ENCODE measurements at regions not wholly inside any gene's neighbourhood (a gene's known extent, or its start where the extent isn't known, plus 50 kb on each side); places are given as distances from the start of the nearest gene placed in this dataset.

- no peak overlapping the region for H3K4ac ChIP-seq (replicated peaks; ENCODE audit: insufficient read length, low read depth, low read length)
- no peaks in the 10 kb centered on the region for H4K20me1 ChIP-seq (replicated peaks in 1 of 2; ENCODE audit: control insufficient read depth in 1 of 2, insufficient read depth in 2 of 2, low read length in 2 of 2)
- H2AK5ac ChIP-seq (ENCODE audit: low read depth, low read length): no peak overlapping the region
- no peak overlapping the region for H3K9ac ChIP-seq (replicated peaks in 1 of 4; ENCODE audit: extremely low read depth in 1 of 4, low read depth in 3 of 4, low read length in 3 of 4)
- H2AFZ ChIP-seq (ENCODE audit: low read length): no peak overlapping the region
- no peak overlapping the region for H2BK120ac ChIP-seq (replicated peaks; ENCODE audit: low read depth, low read length)
- no peak for TF ChIP-seq SP2 (IDR thresholded peaks at IDR 0.05; ENCODE audit: low read length)
- peak; percentile 19 to 39; a peak in 3 of 4 replicates for TF ChIP-seq RAD21 (IDR thresholded peaks at IDR 0.05 in 1 of 2, conservative IDR thresholded peaks at IDR 0.05 in 1 of 2; ENCODE audit: low read depth in 2 of 2, low read length in 2 of 2)
- TF ChIP-seq CHD1 (IDR thresholded peaks at IDR 0.05; ENCODE audit: low read depth, low read length): no peak
- no peak for TF ChIP-seq KDM5A (IDR thresholded peaks at IDR 0.05; ENCODE audit: low read length)
- TF ChIP-seq CTCF (IDR thresholded peaks at IDR 0.05; ENCODE audit: control extremely low read depth in 1 of 3, insufficient read depth in 1 of 3, low read depth in 1 of 3, low read length in 3 of 3): peak; percentile 13 to 29 (median 27); a peak in 3 of 4 replicates
- TF ChIP-seq MAX (IDR thresholded peaks at IDR 0.05): 0 out of 2 replicates have a peak, but pooled peaks have one; percentile 5
- no peak overlapping the region for H2BK12ac ChIP-seq (ENCODE audit: low read depth, low read length)
- H4K91ac ChIP-seq (replicated peaks; ENCODE audit: insufficient read length, low read length): no peak overlapping the region
- peak overlapping the region; percentile 17; the same call in 1 of the 2 replicates for H4K8ac ChIP-seq (ENCODE audit: extremely low read depth, insufficient read depth, low read length)
- no peaks in the 10 kb centered on the region for H3K27me3 ChIP-seq (replicated peaks in 1 of 4; ENCODE audit: control insufficient read depth in 3 of 4, extremely low read depth in 1 of 4, insufficient read depth in 3 of 4, low read length in 3 of 4)
- H3K14ac ChIP-seq (ENCODE audit: insufficient read length): no peak overlapping the region
- no peak overlapping the region for H2BK15ac ChIP-seq (ENCODE audit: low read length)
- no peaks in the 10 kb centered on the region for H3K23me2 ChIP-seq (ENCODE audit: low read depth, low read length)
- no peaks in the 10 kb centered on the region for H3K36me3 ChIP-seq (ENCODE audit: control insufficient read depth in 2 of 4, insufficient read depth in 4 of 4, low read length in 3 of 4)
- H3K4me1 ChIP-seq (replicated peaks in 1 of 4; ENCODE audit: control insufficient read depth in 3 of 4, insufficient read depth in 4 of 4, low read length in 3 of 4): peaks cover 1 to 11% (median 2%) of the 10 kb centered on the region in 4 experiments; a peak in 5 of 7 replicates
- H3K9me3 ChIP-seq (ENCODE audit: insufficient read depth in 2 of 2, low read depth in 1 of 2, low read length in 1 of 2): no peaks in the 10 kb centered on the region
- H3K79me1 ChIP-seq (ENCODE audit: low read depth, low read length): no peaks in the 10 kb centered on the region; the same call in 1 of the 2 replicates
- H4K5ac ChIP-seq (ENCODE audit: insufficient read length, low read depth, low read length): no peak overlapping the region
- no peak overlapping the region for H3K23ac ChIP-seq (ENCODE audit: insufficient read length)
- DNase-seq (ENCODE audit: low read depth in 1 of 2, low spot score in 2 of 2) (no peak), FAIRE-seq (no peak)
- no peak overlapping the region for H3K18ac ChIP-seq (ENCODE audit: extremely low read depth, low read length)
- H3K4me2 ChIP-seq (ENCODE audit: insufficient read depth in 1 of 2, low read depth in 2 of 2, low read length in 2 of 2): no peak overlapping the region
- no peak overlapping the region for H3K27ac ChIP-seq (ENCODE audit: low read depth, low read length)
- no peak overlapping the region for H3K4me3 ChIP-seq (ENCODE audit: extremely low read depth in 1 of 4, insufficient read depth in 2 of 4, low read depth in 3 of 4, low read length in 4 of 4)
- H2BK20ac ChIP-seq (ENCODE audit: low read length): no peak overlapping the region; the same call in 1 of the 2 replicates
- ChIA-PET POLR2A (ENCODE audit: partially characterized antibody) (no interaction called here), CTCF (ENCODE audit: partially characterized antibody) (interaction anchor here (0.6 to 1.0 kb wide), 2 partner anchors 15 to 153 kb away, joined by 3 read pairs; no protein-coding TSS in a partner anchor)
- no peak overlapping the region for H2BK5ac ChIP-seq (ENCODE audit: low read depth, low read length)
- H3K56ac ChIP-seq (replicated peaks; ENCODE audit: insufficient read length, low read depth, low read length): no peak overlapping the region
- 95% methylated on average over 19 of the region's 19 CpGs; no CpG with 5 or more reads in 1 of the 2 experiments for whole genome bisulfite sequencing, 2 experiments (ENCODE audit: extremely low coverage in 1 of 2, insufficient coverage in 1 of 2, insufficient read length in 1 of 2, insufficient replicate concordance in 2 of 2, low coverage in 1 of 2, low lambda C conversion rate in 2 of 2, missing lambda C conversion rate in 1 of 2)
- H3K79me2 ChIP-seq (ENCODE audit: control insufficient read depth in 1 of 2, insufficient read depth in 2 of 2, low read length in 2 of 2): no peaks in the 10 kb centered on the region
Observed at GRCh38 chr5:2299388-2300220, 416.9 kb upstream of the IRX4 start.

Data from H1 (cell line).